Gastrocnemius medialis (tissue), 4 donors: ENCODE measurements at regions not wholly inside any gene's neighbourhood (a gene's known extent, or its start where the extent isn't known, plus 50 kb on each side); places are given as distances from the start of the nearest gene placed in this dataset.
"Not testable (repeated sequence)": the region's sequence is repeated elsewhere in the genome, so short reads cannot be mapped to it uniquely, and the experiment has no call there.

ENCODE experiments used
- ATAC-seq, 2 donors: fragments of 150-250 bp; one replicate each; pipeline ENCODE4 v1.9.1; 2016
- DNase-seq, 2 donors: peaks; one replicate each; pipeline ENCODE4 v3.0.0-alpha.2; 2019
- H3K27ac ChIP-seq, 4 donors: fragments of 200-600 bp; sonication (generic); 1 replicate in 1 of 4; 2 replicates in 3 of 4; pipeline ENCODE4 v1.5.1; 2016 to 2018; ENCODE audit warnings: mild to moderate bottlenecking in 2 of 4, moderate library complexity in 1 of 4
- H3K27me3 ChIP-seq, 3 donors: fragments of 200-600 bp; sonication (generic) in 2 of 3; 1 replicate in 1 of 3; 2 replicates in 2 of 3; pipeline versions ENCODE4 v1.5.1 to v1.6.0; 2016 to 2019; ENCODE audit warnings: mild to moderate bottlenecking in 1 of 3, moderate library complexity in 1 of 3
- H3K36me3 ChIP-seq, 2 donors: fragments of 200-600 bp; sonication (generic) in 1 of 2; one replicate each; pipeline ENCODE4 v1.5.1; 2017 to 2018
- H3K4me1 ChIP-seq, 2 donors: fragments of 200-600 bp; sonication (generic) in 1 of 2; one replicate each; pipeline ENCODE4 v1.5.1; 2016 to 2017; ENCODE audit warnings: mild to moderate bottlenecking in 2 of 2
- H3K4me3 ChIP-seq, 4 donors: fragments of 200-600 bp; sonication (generic) in 3 of 4; 1 replicate in 1 of 4; 2 replicates in 3 of 4; pipeline ENCODE4 v1.5.1; 2016 to 2019; ENCODE audit warnings: mild to moderate bottlenecking in 2 of 4
- H3K9me3 ChIP-seq, 3 donors: fragments of 200-600 bp; sonication (generic) in 2 of 3; 1 replicate in 1 of 3; 2 replicates in 2 of 3; pipeline ENCODE4 v1.5.1; 2016 to 2019
- POLR2A ChIP-seq, 2 donors: fragments of 450-650 bp; IDR thresholded peaks; one replicate each; pipeline ENCODE4 v1.6.1; 2017; ENCODE audit warnings: antibody characterized with exemption in 2 of 2, mild to moderate bottlenecking in 2 of 2, moderate library complexity in 2 of 2
- in situ Hi-C, 4 donors: fragments of 200-750 bp; cut with MboI; loops; one replicate each; pipeline versions ENCODE4 v1.15.0 to v1.8.0; 2017; ENCODE audit warnings: low sequenced_read_pairs in 4 of 4
- intact Hi-C: fragments of 100-400 bp; cut with DNase I; formaldehyde crosslinking; loops from one replicate; pipeline ENCODE4 v1.15.1; 2023; ENCODE audit warnings: low total_unique reads
- TF ChIP-seq, protein P1 (sequence below), 5 experiments: fragments of 450-650 bp in 3 of 5; fragments of 200-600 bp in 2 of 5; sonication (generic) in 2 of 5; IDR thresholded peaks in 4 of 5; conservative IDR thresholded peaks in 1 of 5; 1 replicate in 4 of 5; 2 replicates in 1 of 5; pipeline ENCODE4 v1.5.1; 2016 to 2019; ENCODE audit warnings: antibody characterized with exemption in 5 of 5, mild to moderate bottlenecking in 3 of 5, moderate library complexity in 3 of 5

DNA sequence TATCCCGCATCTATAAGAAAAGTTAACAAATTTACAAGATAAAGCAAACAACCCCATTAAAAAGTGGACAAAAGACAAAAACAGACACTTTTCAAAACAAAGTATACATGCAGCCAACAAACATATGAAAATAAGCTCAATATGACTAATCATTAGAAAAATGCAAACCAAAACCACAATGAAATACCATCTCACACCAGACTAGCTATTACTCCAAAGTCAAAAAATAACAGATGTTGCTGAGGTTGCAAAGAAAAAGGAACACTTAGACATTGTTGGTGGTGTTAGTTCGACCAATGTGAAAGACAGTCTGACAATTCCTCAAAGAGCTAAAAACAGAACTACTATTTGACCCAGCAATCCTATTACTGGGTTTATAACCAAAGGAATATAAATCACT is 968.6 kb upstream of the USP15 start:
- no peaks in the 10 kb centered on the region for H3K9me3 ChIP-seq
- no peak for TF ChIP-seq POLR2A (IDR thresholded peaks at IDR 0.05)
- TF ChIP-seq, protein P1, sequence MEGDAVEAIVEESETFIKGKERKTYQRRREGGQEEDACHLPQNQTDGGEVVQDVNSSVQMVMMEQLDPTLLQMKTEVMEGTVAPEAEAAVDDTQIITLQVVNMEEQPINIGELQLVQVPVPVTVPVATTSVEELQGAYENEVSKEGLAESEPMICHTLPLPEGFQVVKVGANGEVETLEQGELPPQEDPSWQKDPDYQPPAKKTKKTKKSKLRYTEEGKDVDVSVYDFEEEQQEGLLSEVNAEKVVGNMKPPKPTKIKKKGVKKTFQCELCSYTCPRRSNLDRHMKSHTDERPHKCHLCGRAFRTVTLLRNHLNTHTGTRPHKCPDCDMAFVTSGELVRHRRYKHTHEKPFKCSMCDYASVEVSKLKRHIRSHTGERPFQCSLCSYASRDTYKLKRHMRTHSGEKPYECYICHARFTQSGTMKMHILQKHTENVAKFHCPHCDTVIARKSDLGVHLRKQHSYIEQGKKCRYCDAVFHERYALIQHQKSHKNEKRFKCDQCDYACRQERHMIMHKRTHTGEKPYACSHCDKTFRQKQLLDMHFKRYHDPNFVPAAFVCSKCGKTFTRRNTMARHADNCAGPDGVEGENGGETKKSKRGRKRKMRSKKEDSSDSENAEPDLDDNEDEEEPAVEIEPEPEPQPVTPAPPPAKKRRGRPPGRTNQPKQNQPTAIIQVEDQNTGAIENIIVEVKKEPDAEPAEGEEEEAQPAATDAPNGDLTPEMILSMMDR (IDR thresholded peaks at IDR 0.05 in 4 of 5, conservative IDR thresholded peaks at IDR 0.05 in 1 of 5): no peak

DNA sequence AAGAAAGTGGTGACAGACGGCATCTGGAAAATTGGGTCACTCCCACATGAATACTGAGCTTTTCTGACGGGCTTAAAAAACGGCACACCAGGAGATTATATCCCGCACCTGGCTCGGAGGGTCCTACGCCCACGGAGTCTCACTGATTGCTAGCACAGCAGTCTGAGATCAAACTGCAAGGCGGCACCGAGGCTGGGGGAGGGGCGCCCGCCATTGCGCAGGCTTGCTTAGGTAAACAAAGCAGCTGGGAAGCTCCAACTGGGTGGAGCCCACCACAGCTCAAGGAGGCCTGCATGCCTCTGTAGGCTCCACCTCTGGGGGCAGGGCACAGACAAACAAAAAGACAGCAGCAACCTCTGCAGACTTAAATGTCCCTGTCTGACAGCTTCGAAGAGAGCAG is 966.2 kb upstream of the USP15 start:
- H3K27me3 ChIP-seq, ATAC-seq, intact Hi-C loops, in situ Hi-C loops, H3K27ac ChIP-seq, DNase-seq, H3K4me1 ChIP-seq, H3K4me3 ChIP-seq, H3K9me3 ChIP-seq, H3K36me3 ChIP-seq: not testable (repeated sequence)

More for the DNA sequence above, 968.6 kb upstream of the USP15 start:
- Histone ChIP-seq H3K4me1 (no peaks in the 10 kb centered on the region), H3K27ac (no peak overlapping the region), H3K4me3 (no peak overlapping the region), H3K27me3 (no peaks in the 10 kb centered on the region), H3K36me3 (no peaks in the 10 kb centered on the region)
- intact Hi-C loops (no loop called here), in situ Hi-C loops (no loop called here)
- DNase-seq: no peak
- ATAC-seq: no peak

DNA sequence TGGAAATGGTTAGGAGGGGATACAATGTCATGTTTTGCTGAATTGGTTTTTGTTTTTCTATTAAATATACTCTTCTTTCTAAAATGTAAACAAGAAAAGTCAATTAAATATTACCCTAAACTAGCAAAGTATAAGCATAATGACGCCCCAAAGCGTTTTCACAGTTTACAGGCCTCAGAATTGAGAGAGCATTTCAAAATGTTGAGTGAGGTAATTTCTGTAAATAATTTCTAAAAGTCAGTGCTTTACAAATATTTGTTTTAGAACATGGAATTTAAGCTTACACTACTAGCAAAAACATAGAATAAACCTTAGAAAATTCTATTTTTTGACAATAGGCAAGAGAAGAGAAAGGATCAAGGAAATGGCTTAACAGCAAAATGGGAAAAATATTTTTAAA is 958.4 kb upstream of the USP15 start:
- no peak overlapping the region for H3K27ac ChIP-seq
- in situ Hi-C loops (no loop called here), intact Hi-C loops (no loop called here)
- no peaks in the 10 kb centered on the region for H3K27me3 ChIP-seq
- TF ChIP-seq POLR2A (IDR thresholded peaks at IDR 0.05): no peak
- TF ChIP-seq, protein P1 (IDR thresholded peaks at IDR 0.05 in 4 of 5, conservative IDR thresholded peaks at IDR 0.05 in 1 of 5): no peak
- ATAC-seq (no peak), DNase-seq (no peak)
- no peaks in the 10 kb centered on the region for H3K9me3 ChIP-seq
- no peaks in the 10 kb centered on the region for H3K4me1 ChIP-seq
- no peak overlapping the region for H3K4me3 ChIP-seq
- no peaks in the 10 kb centered on the region for H3K36me3 ChIP-seq

DNA sequence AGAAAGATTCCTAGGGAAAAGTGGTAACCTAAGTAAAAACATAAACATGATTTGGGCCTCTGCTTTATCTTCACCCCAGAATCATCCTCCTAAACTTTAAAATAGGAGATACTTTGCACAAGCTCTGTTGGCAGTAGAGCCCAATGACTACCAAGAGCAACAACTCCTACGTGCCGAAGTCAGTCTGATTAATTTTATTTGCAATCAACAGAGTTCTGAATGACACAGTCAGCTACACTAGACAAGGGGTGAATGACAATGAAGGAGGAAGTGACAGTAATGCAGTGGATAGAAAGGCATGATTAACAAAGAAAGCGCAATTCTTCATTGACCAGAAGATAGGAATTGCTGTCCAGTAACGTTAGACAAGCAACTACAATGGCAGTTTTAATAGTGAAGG is 957.9 kb upstream of the USP15 start:
- no peaks in the 10 kb centered on the region for H3K36me3 ChIP-seq
- H3K27ac ChIP-seq: no peak overlapping the region
- H3K4me3 ChIP-seq: no peak overlapping the region
- ATAC-seq (no peak), DNase-seq (no peak)
- intact Hi-C loops: no loop called here
- H3K9me3 ChIP-seq: no peaks in the 10 kb centered on the region
- in situ Hi-C loops: no loop called here
- H3K27me3 ChIP-seq: no peaks in the 10 kb centered on the region
- no peaks in the 10 kb centered on the region for H3K4me1 ChIP-seq
- no peak for TF ChIP-seq POLR2A (IDR thresholded peaks at IDR 0.05)
- TF ChIP-seq, protein P1 (IDR thresholded peaks at IDR 0.05 in 4 of 5, conservative IDR thresholded peaks at IDR 0.05 in 1 of 5): no peak

DNA sequence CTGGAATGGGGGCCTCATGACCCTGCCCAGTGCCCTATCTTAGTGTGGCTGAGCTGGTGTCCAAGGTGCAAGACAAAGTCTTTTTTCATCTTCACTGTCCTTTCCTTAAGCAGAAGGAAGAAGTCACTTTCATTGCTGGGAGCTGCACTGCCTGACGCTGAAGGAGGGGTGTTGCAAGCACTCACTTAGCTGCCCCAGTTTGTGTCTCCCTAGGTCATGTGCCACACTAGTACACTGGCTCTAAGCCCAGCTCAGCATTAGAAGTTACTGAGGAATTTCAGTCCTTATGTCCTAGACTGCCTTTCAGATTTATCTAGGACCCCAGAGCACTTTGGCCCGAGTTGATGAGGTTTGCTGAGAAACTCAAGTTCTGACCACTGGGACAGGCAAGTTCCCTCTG is 952.0 kb upstream of the USP15 start:
- Histone ChIP-seq H3K4me1 (no peaks in the 10 kb centered on the region), H3K27ac (no peak overlapping the region), H3K9me3 (no peaks in the 10 kb centered on the region), H3K36me3 (no peaks in the 10 kb centered on the region), H3K4me3 (no peak overlapping the region), H3K27me3 (no peaks in the 10 kb centered on the region)
- TF ChIP-seq POLR2A (IDR thresholded peaks at IDR 0.05): no peak
- TF ChIP-seq, protein P1 (IDR thresholded peaks at IDR 0.05 in 4 of 5, conservative IDR thresholded peaks at IDR 0.05 in 1 of 5): no peak
- ATAC-seq: no peak
- intact Hi-C loops: no loop called here
- DNase-seq: no peak
- in situ Hi-C loops: no loop called here
